ENCODE measurements at regions not wholly inside any gene's neighbourhood (a gene's known extent, or its start where the extent isn't known, plus 50 kb on each side); places are given as distances from the start of the nearest gene placed in this dataset.

- TF ChIP-seq CTCF (optimal IDR thresholded peaks at IDR 0.05 in 1 of 3, IDR thresholded peaks at IDR 0.05 in 1 of 3, conservative IDR thresholded peaks at IDR 0.05 in 1 of 3; ENCODE audit: extremely low read depth in 1 of 3, insufficient read depth in 2 of 3, low read length in 3 of 3) (no peak), EZH2 (IDR thresholded peaks at IDR 0.05; ENCODE audit: low read length) (no peak)
Measured at GRCh38 chr5:167763772-167764171, 527.7 kb upstream of the WWC1 start.

Data from keratinocyte (primary cell).